A673 (cell line): ENCODE measurements at regions not wholly inside any gene's neighbourhood (a gene's known extent, or its start where the extent isn't known, plus 50 kb on each side); places are given as distances from the start of the nearest gene placed in this dataset.
"Not testable (repeated sequence)": the region's sequence is repeated elsewhere in the genome, so short reads cannot be mapped to it uniquely, and the experiment has no call there.

Source experiments
- BruUV-seq: library from RNA; stranded (reverse); fragments of 400-500 nt; replicated peaks from 2 replicates; lab custom pipeline; 2021; lab: Mats Ljungman, UMichigan
- CTCF ChIA-PET: fragments of 300-600 bp; sonication (Branson Sonifier 250); formaldehyde crosslinking; loops from one replicate; lab custom pipeline; 2022; ENCODE audit warnings: antibody characterized with exemption; lab: Charles Lee
- POLR2A ChIA-PET: fragments of 300-600 bp; sonication (Branson Sonifier 250); formaldehyde crosslinking; loops from one replicate; lab custom pipeline; 2022; ENCODE audit warnings: antibody characterized with exemption; ENCODE audit not compliant: low non-redundant PET; lab: Charles Lee
- DNase-seq: peaks from one replicate; pipeline ENCODE4 v3.0.0-alpha.2; 2015; ENCODE audit warnings: low spot score
- H3K27ac ChIP-seq: fragments of 200-600 bp; sonication (generic); 2 replicates; pipeline ENCODE4 v1.5.1; 2016; ENCODE audit warnings: mixed run types, low read depth, mild to moderate bottlenecking, mixed read lengths, antibody characterized with exemption, low read length; ENCODE audit not compliant: poor library complexity, severe bottlenecking
- H3K27me3 ChIP-seq: fragments of 200-600 bp; sonication (generic); replicated peaks from 2 replicates; pipeline ENCODE4 v1.6.1; 2017; ENCODE audit warnings: mixed run types, low read depth, mild to moderate bottlenecking, mixed read lengths, antibody characterized with exemption, low read length; ENCODE audit not compliant: insufficient read depth, poor library complexity
- H3K36me3 ChIP-seq: fragments of 200-600 bp; sonication (generic); 2 replicates; pipeline ENCODE4 v1.6.1; 2016; ENCODE audit warnings: mixed run types, mild to moderate bottlenecking, mixed read lengths, antibody characterized with exemption, low read length; ENCODE audit not compliant: insufficient read depth, poor library complexity, severe bottlenecking
- H3K4me1 ChIP-seq: fragments of 200-600 bp; sonication (generic); 2 replicates; pipeline ENCODE4 v1.6.1; 2017; ENCODE audit warnings: mixed run types, mild to moderate bottlenecking, mixed read lengths, antibody characterized with exemption, low read length; ENCODE audit not compliant: insufficient read depth, poor library complexity, severe bottlenecking
- H3K4me3 ChIP-seq: fragments of 200-600 bp; sonication (generic); 2 replicates; pipeline ENCODE4 v1.5.1; 2016; ENCODE audit warnings: low read depth, mixed run types, mild to moderate bottlenecking, mixed read lengths, low read length; ENCODE audit not compliant: poor library complexity, severe bottlenecking
- H3K9me3 ChIP-seq: fragments of 200-600 bp; sonication (generic); 2 replicates; pipeline ENCODE4 v1.6.1; 2016; ENCODE audit warnings: mixed run types, low read depth, mild to moderate bottlenecking, mixed read lengths, antibody characterized with exemption, low read length; ENCODE audit not compliant: poor library complexity, severe bottlenecking
- CTCF ChIP-seq: fragments of 300-800, 200-600 bp; sonication (generic); conservative IDR thresholded peaks from 2 replicates; pipeline ENCODE4 v1.5.1; 2017; ENCODE audit warnings: low read depth, mild to moderate bottlenecking, antibody characterized with exemption, low read length, moderate library complexity, mixed read lengths
- EZH2 ChIP-seq: fragments of 200-600 bp; sonication (generic); IDR thresholded peaks from 2 replicates; pipeline ENCODE4 v1.6.1; 2017; ENCODE audit warnings: borderline replicate concordance, low read depth, mild to moderate bottlenecking, mixed read lengths, antibody characterized with exemption, low read length; ENCODE audit not compliant: poor library complexity, severe bottlenecking
- intact Hi-C: fragments of 100-400 bp; cut with micrococcal nuclease; formaldehyde crosslinking; loops from one replicate; pipeline ENCODE4 v1.10.0; 2022; ENCODE audit not compliant: unreplicated experiment

GRCh38 chr3:105145511-105145910 is 221.2 kb upstream of the ALCAM start:
- BruUV-seq, result no TSS peak
- ChIA-PET CTCF (no interaction called here), POLR2A (no interaction called here)
- intact Hi-C loops, result no loop called here
- Histone ChIP-seq H3K4me3 (no peak overlapping the region), H3K4me1 (no peaks in the 10 kb centered on the region), H3K27ac (no peak overlapping the region), H3K36me3 (no peaks in the 10 kb centered on the region), H3K9me3 (no peaks in the 10 kb centered on the region), H3K27me3 (no peaks in the 10 kb centered on the region)
- no peak for DNase-seq
- no peak for TF ChIP-seq EZH2
- TF ChIP-seq CTCF, result no peak

- H3K27me3 ChIP-seq, CTCF ChIA-PET, intact Hi-C loops, H3K9me3 ChIP-seq, H3K36me3 ChIP-seq, H3K27ac ChIP-seq, BruUV-seq, DNase-seq, H3K4me3 ChIP-seq, POLR2A ChIA-PET, H3K4me1 ChIP-seq: not testable (repeated sequence)
These were observed 217.5 kb upstream of the ALCAM start for GRCh38 chr3:105149197-105149596.

- H3K9me3 ChIP-seq, result no peaks in the 10 kb centered on the region
- TF ChIP-seq EZH2 (no peak), CTCF (no peak)
- ChIA-PET CTCF (no interaction called here), POLR2A (no interaction called here)
- H3K27me3 ChIP-seq, result no peaks in the 10 kb centered on the region
- intact Hi-C loops, result no loop called here
- no peaks in the 10 kb centered on the region for H3K36me3 ChIP-seq
- no peak overlapping the region for H3K4me3 ChIP-seq
- no peaks in the 10 kb centered on the region for H3K4me1 ChIP-seq
- H3K27ac ChIP-seq, result no peak overlapping the region
- no TSS peak for BruUV-seq
- DNase-seq, result no peak
These were observed 213.7 kb upstream of the ALCAM start for GRCh38 chr3:105152987-105153386.

GRCh38 chr3:105154692-105155091 is 212.0 kb upstream of the ALCAM start:
- Histone ChIP-seq H3K36me3 (no peaks in the 10 kb centered on the region), H3K27me3 (no peaks in the 10 kb centered on the region), H3K27ac (no peak overlapping the region), H3K9me3 (no peaks in the 10 kb centered on the region), H3K4me1 (no peaks in the 10 kb centered on the region), H3K4me3 (no peak overlapping the region)
- no TSS peak for BruUV-seq
- TF ChIP-seq EZH2 (no peak), CTCF (no peak)
- CTCF ChIA-PET, result no interaction called here
- no peak for DNase-seq
- intact Hi-C loops, result no loop called here
- POLR2A ChIA-PET, result no interaction called here
